Heart left ventricle (tissue), 13 donors: ENCODE measurements at regions not wholly inside any gene's neighbourhood (a gene's known extent, or its start where the extent isn't known, plus 50 kb on each side); places are given as distances from the start of the nearest gene placed in this dataset.

Experiments used
- CTCF ChIP-seq, 12 donors: fragments of 200-600 bp; sonication (generic) in 4 of 12; IDR thresholded peaks; one replicate each; pipeline versions ENCODE4 v1.5.0 to v1.8.0; 2018 to 2022; ENCODE audit warnings: antibody characterized with exemption in 12 of 12, mild to moderate bottlenecking in 5 of 12
- POLR2A ChIP-seq, 2 donors: fragments of 450-650 bp; IDR thresholded peaks; one replicate each; pipeline ENCODE4 v1.6.1; 2017; ENCODE audit warnings: antibody characterized with exemption in 2 of 2, mild to moderate bottlenecking in 2 of 2, moderate library complexity in 2 of 2
- donor health status: ischemic (EF 13 %, LVEDD 7.1; RV severe dilation, severe dysfunction).
- donor health status: DM: no; HTN: yes; CAD: no.
- donor health status: DM: no; HTN: no; CAD: no.
- donor health status: ischemic (EF 25% LVEDD 6.9; RV normal size, moderate dysfunction).
- donor health status: ischemic (EF 25% LVEDD 5.7; RV mildly dilated, moderate dysfunction).
- donor health status: ischemic (EF 35%, LVEDD 5.7; RV mildly dilated, moderate dysfunction).
- donor health status: nonischemic (EF 11% LVEDD 7.7; RV severe dilation, severe dysfunction).
- donor health status: DM: yes; HTN: yes; CAD: no.
- donor health status: PGD.
- donor health status: ischemic (EF 29% LVEDD 5.4; RV normal size, mild dysfunction).
- donor health status: nonischemic (EF 23%, LVEDD 6.1; RV moderate dilation, normal function).

GRCh38 chr16:51779240-51779639 is 628.2 kb upstream of the SALL1 start:
- TF ChIP-seq POLR2A (IDR thresholded peaks at IDR 0.05) (no peak), CTCF (IDR thresholded peaks at IDR 0.05) (no peak)
